EH (cell line): ENCODE measurements at regions not wholly inside any gene's neighbourhood (a gene's known extent, or its start where the extent isn't known, plus 50 kb on each side); places are given as distances from the start of the nearest gene placed in this dataset.

ENCODE experiments used
- DNase-seq: peaks from one replicate; pipeline ENCODE4 v3.0.0-alpha.2; 2015; ENCODE audit warnings: low read depth

DNA sequence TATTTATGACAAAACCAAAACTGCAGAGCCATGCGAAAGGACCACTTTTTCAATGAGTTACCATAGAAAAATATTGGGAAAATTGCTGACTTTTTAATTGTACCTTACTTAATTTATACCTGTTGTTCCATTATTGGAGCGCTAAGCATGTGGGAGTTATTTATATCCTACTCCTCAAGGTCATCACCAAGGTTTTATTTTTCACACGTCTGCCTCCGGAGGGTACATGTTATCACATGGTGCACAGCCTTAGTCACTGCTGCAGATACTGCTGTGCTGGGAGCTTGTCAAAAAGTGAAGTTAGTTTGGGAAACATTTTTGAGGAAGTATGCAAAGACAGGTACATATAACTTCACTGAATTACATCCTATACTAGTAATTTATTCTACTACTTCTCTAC lies 1444.3 kb downstream of the AACS start:
- no peak for DNase-seq

DNA sequence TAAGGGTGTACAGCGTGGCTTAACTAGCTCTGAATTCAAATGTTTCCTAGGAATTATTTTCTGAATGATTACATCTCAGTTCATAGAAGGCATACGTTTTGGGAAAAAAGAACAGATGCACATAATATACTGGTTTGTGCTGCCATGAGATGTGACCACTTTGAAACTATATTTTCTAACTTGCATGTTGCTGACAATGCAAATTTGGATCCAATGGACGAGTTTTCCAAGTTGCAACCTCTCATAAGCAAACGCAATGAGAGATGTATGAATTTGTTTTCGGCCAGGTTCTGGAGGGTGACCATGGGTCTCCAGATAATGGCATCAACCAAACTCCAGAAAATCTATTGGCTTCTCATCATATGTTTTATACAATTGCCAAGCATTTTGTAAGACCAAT lies 1445.4 kb downstream of the AACS start:
- DNase-seq: no peak

GRCh38 chr12:126512916-126513913 lies 1448.0 kb downstream of the AACS start:
- no peak for DNase-seq

- DNase-seq: peak; percentile 1
Measured at GRCh38 chr12:126518596-126519200, 1453.5 kb downstream of the AACS start.

- DNase-seq: no peak
Measured at GRCh38 chr12:126519833-126520232, 1454.6 kb downstream of the AACS start.

DNA sequence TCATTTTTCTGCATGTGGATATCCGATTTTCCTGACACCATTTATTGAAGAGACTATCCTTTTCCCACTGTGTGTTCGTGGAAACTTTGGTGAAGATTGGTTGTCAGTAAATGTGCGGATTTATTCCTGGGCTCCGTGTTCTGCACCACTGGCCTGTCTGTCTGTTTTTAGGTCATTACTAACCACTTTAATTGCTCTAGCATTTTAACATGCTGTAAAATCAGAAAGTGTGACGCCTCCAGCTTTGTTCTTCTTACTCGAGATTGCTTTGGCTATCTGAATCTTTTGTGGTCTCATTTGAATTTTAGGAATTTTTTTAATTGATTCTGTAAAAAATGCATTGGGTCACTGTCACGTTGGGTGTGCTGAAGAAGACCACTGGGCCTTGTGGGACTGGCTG lies 1458.7 kb downstream of the AACS start:
- DNase-seq: no peak

GRCh38 chr12:126534495-126534894 lies 1469.3 kb downstream of the AACS start:
- no peak for DNase-seq

DNA sequence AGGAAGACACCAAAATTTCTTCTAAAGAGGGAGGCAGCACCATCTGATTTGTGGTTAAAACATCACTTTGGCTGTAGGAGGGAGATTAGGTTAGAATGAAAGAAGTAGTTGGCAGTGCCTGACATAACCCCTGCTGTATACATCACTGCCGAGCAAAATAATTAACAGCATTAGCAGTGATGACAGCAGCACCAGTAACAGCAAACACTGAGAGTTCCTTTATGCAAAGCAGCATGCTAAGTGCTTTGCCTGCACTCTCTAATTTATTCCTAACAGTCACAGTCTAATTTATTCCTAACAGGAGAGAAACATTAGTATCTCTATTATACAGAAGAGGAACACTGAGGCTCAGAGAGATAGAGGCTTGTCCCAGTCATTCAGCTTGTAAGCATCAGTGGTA lies 1469.7 kb downstream of the AACS start:
- DNase-seq: no peak

GRCh38 chr12:126535971-126536370 lies 1470.7 kb downstream of the AACS start:
- no peak for DNase-seq

- DNase-seq: peak; percentile 6
Measured at GRCh38 chr12:126537961-126538530, 1472.8 kb downstream of the AACS start.

DNA sequence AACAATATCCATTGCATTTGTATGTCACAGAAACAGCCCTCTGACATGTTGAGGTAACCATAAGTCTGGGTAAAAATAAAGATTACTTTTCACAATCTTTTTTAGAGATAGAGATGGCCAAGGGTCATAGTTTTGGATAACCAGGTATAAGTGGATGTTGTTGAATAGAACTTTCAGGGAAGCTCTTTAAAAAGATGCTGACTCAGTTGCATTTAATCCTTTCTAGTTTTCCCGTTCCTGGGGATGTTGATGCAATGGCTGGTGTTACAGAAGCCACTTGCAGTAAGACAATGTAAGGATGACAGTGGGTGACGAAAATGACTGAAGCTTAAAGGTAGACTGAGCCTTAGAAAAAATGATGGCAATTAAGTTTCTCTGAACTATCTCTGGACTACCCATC lies 1473.7 kb downstream of the AACS start:
- no peak for DNase-seq

DNA sequence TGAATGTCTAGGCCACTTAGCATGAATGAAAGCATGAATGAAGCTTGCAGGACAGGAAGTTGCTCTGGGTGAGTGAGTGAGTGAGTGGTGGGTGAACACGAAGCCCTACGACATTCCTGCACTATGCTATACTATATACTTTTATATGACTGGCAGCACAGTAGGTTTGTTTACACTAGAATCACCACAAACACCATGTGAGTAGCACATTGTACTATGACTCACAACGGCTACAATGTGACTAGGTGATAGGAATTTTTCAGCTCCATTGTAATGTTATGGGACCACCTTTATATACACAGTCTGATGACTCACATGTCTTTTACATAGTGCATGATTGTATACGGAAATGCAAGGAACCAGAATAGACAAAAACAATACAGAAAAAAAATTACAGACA lies 1480.2 kb downstream of the AACS start:
- DNase-seq: no peak

DNA sequence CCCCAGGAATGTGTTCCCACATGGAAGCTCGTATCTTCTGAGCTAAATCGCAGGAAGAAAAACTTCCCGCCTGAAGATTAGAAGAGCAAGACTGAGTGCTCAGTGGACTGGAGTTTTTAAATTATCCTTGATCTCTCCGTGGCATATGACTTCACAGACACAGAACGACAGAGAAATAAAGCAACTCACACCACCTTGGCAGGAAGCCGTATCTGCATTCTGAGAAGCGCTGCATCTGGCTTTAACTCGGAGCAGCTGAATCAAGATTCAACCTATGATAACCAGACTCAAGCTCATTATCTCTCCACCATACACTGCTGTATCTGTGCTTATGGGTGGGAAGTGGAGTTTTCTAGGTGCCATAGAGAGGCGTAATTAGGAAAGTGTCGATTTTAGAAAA lies 1482.7 kb downstream of the AACS start:
- DNase-seq: no peak

GRCh38 chr12:126551869-126552268 lies 1486.6 kb downstream of the AACS start:
- no peak for DNase-seq

GRCh38 chr12:126554625-126555024 lies 1489.4 kb downstream of the AACS start:
- DNase-seq: no peak

DNA sequence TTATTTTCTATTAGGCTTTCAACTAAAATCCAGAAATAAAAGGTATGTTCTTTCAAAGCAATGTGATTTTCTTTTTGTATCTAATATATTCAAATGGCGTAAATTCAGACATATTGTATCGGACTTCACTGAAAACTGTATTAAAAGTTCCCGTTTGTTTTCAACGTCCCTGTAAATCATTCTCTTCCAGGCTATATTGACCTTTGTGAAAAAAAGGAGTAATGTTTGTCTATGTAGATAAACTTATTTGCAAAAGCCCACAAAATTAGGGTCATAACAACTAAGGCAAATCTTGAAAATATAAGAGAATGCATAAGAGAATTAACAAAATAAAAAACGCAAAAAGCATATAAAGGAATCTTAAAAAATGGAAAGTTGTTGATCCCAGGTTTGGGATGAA lies 1492.4 kb downstream of the AACS start:
- no peak for DNase-seq

DNA sequence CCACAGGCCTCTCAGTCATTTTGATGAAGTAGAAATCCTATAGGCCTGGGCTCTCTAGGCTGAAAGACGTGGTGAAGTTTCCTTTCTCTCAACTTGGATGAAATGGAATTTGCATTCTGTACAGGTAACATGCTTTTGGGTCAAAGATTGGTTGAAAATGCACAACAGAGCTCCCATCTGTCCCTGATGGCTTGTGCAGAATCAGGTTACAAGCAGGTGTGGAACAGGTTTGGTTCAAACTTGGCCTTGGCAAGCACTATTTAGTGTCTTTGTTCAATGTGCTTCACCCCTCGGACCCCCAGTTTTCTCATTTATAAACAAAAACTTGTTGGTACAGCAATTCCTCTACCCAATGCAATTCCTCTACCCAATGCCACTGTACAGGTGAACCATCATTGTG lies 1493.0 kb downstream of the AACS start:
- DNase-seq: no peak

GRCh38 chr12:126558810-126559209 lies 1493.6 kb downstream of the AACS start:
- DNase-seq: no peak

DNA sequence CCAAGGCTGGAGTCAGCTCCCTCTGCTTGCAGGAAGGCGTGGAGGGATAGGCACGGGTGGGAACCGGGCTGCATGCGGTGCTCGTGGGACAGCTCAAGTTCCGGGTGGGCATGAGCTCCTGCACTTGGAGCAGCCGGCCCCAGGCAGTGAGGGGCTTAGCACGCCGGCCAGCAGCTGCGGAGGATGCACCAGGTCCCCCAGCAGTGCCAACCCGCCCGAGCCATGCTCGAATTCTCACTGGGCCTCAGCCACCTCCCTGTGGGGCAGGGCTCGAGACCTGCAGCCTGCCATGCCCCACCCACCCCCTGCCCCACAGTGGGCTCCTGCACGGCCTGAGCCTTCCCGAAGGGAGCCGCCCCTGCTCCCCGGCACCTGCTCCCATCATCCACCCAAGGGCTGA lies 1501.8 kb downstream of the AACS start:
- DNase-seq: no peak

DNA sequence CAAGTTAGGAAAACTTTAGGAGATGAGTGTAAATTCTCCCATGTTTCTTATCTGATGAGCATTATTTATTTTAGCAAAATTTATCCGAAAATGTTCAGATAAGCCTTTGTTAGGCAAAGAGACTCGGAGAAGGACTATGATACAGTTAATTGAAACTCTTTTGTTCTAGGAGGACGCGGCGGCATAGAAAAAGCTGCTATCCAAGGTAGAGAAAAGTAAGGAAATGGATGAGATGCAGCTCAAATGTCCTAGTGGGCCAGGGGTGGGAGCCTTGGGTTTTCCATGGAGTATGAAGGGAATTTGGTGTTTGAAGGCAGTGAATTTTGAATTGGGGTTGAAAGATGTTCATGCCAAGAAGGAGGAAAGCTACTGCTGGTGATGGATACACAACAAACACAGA lies 1504.5 kb downstream of the AACS start:
- DNase-seq: no peak

DNA sequence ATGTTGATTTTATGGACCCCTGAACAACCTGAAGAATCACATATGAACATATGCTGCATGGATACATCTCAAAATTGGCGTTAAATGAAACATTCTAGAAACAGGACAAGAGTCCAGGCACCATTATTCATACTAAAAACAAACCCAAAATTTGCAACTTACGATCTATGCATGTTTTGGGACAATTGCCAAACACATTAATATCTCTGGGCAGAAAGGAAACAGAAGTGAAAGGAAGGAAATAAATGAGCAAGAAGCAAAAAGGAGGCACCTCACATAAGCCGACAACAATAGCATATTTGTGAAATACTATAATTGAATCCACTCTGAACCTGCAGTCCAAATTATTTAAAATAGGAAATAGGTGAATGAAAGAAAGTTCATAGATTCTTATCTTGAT lies 1505.3 kb downstream of the AACS start:
- DNase-seq: no peak

- no peak for DNase-seq
Measured at GRCh38 chr12:126572170-126572569, 1506.9 kb downstream of the AACS start.

- DNase-seq: no peak
Measured at GRCh38 chr12:126581655-126582054, 1516.4 kb downstream of the AACS start.
